HG03045 (cell line): ENCODE measurements at regions not wholly inside any gene's neighbourhood (a gene's known extent, or its start where the extent isn't known, plus 50 kb on each side); places are given as distances from the start of the nearest gene placed in this dataset.
"Not testable (repeated sequence)": the region's sequence is repeated elsewhere in the genome, so short reads cannot be mapped to it uniquely, and the experiment has no call there.

Experiments used
- ATAC-seq: cut with Tn5 transposase; IDR thresholded peaks from one replicate; pipeline ENCODE4 v1.9.1; 2021; ENCODE audit warnings: mild to moderate bottlenecking, moderate library complexity; ENCODE audit not compliant: unreplicated experiment

- no peak for ATAC-seq
These were observed 554.0 kb upstream of the SPRY2 start for GRCh38 chr13:80894917-80895316.

DNA sequence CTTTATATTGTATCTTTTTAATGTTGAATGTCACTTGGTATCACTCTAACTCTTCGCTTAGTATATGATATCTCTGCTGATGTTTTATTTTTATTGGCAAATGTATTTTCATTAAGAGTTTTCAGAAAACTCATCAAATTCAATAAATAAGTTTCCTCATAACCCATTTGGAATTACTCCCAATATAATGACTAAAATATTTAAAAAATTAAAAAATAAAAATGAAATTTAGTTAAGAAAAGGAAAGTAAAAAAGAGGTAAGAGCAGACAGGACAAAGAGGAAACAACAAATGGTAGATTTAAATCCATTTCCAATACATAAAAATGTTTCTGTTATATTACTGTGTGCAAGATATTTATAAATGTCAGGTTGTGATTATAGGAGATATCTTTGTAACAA, 548.9 kb upstream of the SPRY2 start:
- no peak for ATAC-seq

DNA sequence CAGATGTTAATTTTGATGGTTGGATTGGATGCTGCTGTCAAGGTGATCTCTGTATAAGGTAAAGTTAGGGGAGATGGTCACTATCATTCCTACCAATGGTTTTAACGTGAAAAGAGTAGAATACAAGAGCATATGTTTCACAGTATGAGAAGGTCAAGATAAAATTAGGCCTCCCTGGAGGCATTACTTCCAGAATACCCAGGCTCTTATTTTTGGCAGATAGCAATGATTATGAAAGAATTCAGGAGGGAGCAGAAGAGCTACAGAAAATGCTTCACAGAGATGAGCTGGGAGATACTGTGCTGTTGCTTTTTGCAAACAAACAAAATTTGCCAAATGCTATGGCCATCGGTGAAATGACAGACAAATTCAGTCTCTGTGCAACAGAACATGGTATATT, 547.5 kb upstream of the SPRY2 start:
- no peak for ATAC-seq

DNA sequence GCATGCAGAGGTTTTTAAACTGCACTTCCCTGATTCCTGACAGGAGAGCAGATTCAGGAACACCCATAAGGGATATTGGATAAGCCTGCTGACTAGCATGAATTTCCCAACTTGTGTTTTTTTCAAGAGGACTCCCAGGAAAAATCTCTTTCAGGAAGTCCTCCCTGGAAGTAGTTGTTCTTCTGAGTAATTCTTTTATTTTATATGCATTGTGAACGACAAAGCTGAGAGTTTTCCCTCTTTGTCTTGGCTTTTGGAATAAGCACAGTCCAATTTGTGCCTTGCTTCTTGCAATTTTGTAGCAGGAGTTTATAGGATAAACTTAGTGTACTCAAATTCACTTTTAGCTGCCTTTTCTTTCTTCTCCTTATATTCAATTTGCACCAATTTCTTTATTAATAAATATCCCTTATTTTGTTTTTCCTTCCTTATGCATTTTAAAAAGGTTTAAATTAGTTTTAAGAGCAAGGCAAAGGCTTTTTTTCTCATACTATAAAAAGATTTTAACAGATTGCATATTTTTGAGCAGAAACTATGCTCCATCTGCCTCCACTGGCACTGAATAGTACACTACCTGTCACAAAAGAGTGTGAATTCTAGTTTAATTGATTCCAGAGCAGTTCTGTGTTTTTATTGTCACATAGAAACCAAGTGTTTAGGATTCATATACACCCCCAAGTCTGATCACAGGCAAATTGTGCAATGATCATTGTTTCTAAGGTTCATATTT, 543.3 kb upstream of the SPRY2 start:
- no peak for ATAC-seq

- ATAC-seq, result no peak
These were observed 542.6 kb upstream of the SPRY2 start for GRCh38 chr13:80883545-80883944.

- ATAC-seq, result no peak
These were observed 541.1 kb upstream of the SPRY2 start for GRCh38 chr13:80881942-80882445.

GRCh38 chr13:80881495-80881894, 540.6 kb upstream of the SPRY2 start:
- ATAC-seq, result no peak

- no peak for ATAC-seq
These were observed 540.1 kb upstream of the SPRY2 start for GRCh38 chr13:80881034-80881433.

DNA sequence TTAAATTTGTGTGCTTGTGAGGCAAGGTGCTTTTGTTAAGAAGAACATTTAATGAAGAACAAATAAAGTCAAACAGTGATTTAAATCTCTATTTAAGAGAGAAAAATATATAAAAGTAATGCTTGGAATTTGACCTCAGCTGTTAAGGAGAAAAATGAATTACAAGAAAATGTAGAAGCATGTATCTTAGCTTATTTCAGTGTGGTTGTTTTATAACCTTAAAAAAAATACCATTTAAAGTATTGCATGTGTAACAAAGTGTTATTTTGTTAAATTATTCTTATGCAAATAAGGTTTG, 537.0 kb upstream of the SPRY2 start:
- ATAC-seq, result no peak

- ATAC-seq, result no peak
These were observed 536.5 kb upstream of the SPRY2 start for GRCh38 chr13:80877209-80877943.

GRCh38 chr13:80873589-80873988, 532.7 kb upstream of the SPRY2 start:
- peak; percentile 91 for ATAC-seq

DNA sequence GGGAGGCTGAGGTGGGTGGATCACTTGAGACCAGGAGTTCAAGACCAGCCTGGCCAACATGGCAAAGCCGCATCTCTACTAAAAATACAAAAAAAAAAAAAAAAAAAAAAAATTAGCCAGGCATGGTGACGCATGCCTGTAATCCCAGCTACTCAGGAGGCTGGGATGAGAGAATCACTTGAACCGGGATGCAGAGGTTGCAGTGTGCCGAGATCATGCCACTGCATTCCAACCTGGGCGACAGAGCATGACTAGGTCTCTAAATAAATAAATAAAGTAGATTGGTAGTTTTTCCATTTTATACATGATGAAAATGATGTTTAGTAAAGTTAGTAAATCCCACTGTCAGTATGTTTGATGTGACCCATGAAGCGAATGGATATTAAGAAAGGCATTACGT, 531.0 kb upstream of the SPRY2 start:
- not testable (repeated sequence) for ATAC-seq

DNA sequence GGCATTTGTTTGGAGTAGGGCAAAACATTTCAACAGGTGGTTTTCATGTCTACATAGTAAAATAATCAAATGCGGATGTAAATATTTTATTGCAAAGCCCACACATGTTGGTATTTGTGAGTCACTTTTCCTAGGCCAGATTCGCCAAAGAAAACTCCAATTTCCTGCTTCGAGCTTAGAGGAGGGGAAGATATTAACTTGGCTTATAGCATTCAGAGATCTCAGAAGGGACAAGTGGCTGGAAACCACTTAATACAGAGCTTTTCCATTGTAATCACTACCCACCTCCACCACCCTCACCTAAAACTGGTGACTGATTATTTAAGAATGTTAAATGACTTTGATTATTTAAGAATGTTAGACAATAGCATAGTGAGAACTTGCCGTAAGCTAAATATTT, 530.6 kb upstream of the SPRY2 start:
- ATAC-seq, result no peak

DNA sequence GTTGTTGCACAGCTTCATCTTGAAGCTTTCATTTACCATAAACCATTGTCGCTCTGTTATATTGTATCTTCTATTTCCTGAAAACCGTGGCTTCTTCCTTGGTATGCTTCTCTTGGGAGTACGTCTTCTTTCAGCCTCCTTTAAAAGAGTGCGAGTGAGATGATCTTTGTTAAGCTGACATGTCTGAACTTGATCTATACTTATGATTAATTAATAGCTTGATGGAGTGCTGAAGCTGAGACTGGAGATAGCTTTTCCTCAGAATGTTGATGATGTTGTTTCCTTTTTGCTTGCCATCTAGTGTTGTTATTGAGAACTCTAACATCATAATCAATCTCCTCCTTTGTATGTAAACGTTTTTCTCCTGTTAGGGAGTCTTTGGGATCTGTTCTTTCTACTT, 529.3 kb upstream of the SPRY2 start:
- no peak for ATAC-seq

- no peak for ATAC-seq
These were observed 526.0 kb upstream of the SPRY2 start for GRCh38 chr13:80866921-80867320.

DNA sequence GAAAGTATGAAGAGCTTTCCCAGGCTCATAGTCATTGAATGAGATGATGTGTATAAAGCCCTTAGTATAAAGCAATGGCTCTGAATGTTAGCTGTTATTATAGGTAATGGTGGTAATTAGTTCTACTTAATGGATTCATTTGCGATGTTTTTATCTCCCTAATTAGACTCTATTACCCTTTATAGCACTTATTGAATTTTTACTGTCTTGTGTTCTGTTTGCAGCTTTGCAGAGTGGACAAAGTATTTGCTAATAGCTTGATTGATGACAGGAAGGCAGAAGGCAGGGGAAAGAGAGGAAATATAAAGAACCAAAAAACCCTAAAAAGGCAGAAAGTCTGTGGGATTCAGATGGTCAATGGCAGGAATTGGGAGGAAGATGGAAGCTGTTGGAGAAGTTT, 524.4 kb upstream of the SPRY2 start:
- no peak for ATAC-seq

- ATAC-seq, result no peak
These were observed 521.5 kb upstream of the SPRY2 start for GRCh38 chr13:80862456-80862855.

DNA sequence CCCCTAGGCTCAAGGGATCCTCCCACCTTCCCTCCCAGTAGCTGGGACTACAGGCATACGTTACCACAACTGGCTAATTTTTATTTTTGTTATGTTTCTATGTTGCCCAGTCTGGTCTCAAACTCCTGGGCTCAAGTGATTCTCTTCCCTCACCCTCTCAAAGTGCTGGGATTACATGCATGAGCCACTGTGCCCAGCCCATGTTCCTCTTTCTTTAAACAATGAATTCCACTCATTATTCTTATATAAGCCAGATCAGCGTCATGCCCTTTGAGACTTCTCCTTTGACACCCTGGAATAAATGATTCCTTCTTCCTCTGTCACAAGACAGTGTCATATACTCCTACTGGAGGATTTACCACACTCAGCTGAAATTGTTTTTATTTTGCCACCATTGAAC, 519.9 kb upstream of the SPRY2 start:
- ATAC-seq, result no peak

- no peak for ATAC-seq
These were observed 517.2 kb upstream of the SPRY2 start for GRCh38 chr13:80858131-80858530.

DNA sequence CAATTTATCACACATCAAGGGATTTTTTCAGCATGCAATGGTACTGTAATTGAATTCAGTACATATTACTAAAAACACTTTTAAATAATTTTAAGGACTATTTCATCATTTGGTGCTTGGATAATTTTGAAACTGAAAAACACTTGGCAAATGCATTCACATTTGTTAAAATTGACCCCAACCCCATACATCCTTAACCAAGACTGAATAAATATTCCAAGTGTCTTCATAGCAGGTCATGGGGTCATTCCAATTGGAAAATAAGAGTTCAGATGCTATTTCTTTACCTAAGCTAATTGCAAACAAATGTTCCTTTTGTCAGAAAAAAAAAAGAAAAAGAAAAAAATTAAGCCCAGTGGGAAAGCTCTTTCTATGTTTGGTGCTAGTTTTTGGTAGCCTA, 516.4 kb upstream of the SPRY2 start:
- ATAC-seq, result no peak

GRCh38 chr13:80850771-80851170, 509.8 kb upstream of the SPRY2 start:
- no peak for ATAC-seq

DNA sequence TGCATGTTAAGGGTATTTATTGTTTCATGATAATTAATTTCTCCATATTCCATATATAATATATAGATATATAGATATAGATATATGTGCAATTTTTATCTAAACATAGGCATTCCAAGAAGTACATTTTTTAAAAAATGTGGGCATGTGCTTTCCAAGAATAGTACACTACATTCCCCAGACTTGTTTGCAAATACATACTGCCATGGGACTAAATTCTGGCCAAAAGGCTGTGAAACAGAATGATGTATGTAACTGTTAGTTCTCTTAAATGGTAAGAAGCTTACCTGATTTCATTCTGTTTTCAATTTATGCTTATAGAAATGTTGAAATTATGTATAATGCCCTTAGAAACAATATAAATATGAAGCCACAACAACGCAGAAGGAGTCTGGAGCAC, 503.2 kb upstream of the SPRY2 start:
- ATAC-seq, result no peak

DNA sequence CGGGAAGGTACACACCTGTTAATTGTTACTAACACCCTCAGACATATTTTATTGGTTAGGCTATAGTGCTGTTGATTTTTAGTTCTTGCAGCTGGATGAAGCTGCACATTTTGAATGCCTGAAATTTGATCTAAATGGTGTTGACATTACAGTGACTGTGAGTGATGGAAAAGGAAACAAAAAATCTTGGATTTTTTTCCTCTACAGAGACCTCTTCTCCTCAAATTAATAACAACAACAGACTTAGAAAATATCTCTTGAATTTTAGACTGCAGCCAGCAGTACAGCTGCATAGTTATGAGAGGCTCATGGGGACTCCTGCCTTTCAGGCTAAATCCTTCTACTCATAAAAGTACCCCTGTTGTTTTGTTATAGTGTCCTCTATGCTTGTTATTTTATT, 500.5 kb upstream of the SPRY2 start:
- ATAC-seq, result no peak
